ENCODE measurements at regions not wholly inside any gene's neighbourhood (a gene's known extent, or its start where the extent isn't known, plus 50 kb on each side); places are given as distances from the start of the nearest gene placed in this dataset.

- no peaks in the 10 kb centered on the region for H3K27me3 ChIP-seq (ENCODE audit: control insufficient read depth, insufficient read depth, low read length)
- no peaks in the 10 kb centered on the region for H3K9me3 ChIP-seq (ENCODE audit: control insufficient read depth, insufficient read depth, low read depth, low read length)
- no peak overlapping the region for H3K27ac ChIP-seq (ENCODE audit: low read depth, low read length)
Measured at GRCh38 chr5:126098330-126099017, 324.7 kb upstream of the GRAMD2B start.

DNA sequence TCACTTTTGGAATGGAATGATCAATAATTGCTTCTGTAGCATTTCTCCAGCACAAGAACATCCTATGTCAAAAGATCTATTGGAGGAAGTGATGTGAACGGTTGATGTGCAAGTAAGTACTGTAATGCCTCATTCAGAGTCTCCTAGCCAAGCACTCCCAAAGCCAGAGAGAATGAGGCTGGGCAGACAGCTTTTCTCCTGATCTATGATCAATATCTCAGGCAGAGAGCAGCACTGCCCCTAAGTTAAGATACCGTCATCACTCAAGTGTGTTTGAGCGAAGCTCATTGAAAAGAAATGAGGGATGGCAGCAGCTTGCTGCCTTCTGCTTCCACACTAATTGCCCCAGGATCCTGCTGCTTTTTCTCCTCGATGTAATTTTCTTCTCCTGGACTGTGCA, 324.1 kb upstream of the GRAMD2B start:
- no peak overlapping the region for H3K9ac ChIP-seq (ENCODE audit: low read length)
- H3K4me3 ChIP-seq (ENCODE audit: low read depth, low read length), result no peak overlapping the region
- H3K27me3 ChIP-seq (ENCODE audit: control insufficient read depth, insufficient read depth, low read length), result no peaks in the 10 kb centered on the region
- H3K36me3 ChIP-seq (ENCODE audit: control insufficient read depth, insufficient read depth, low read length), result no peaks in the 10 kb centered on the region
- H3K27ac ChIP-seq (ENCODE audit: low read depth, low read length), result no peak overlapping the region
- H3K4me1 ChIP-seq (ENCODE audit: control insufficient read depth, insufficient read depth, low read length), result no peaks in the 10 kb centered on the region
- no peaks in the 10 kb centered on the region for H3K9me3 ChIP-seq (ENCODE audit: control insufficient read depth, insufficient read depth, low read depth, low read length)

More at GRCh38 chr5:126098330-126099017, 324.7 kb upstream of the GRAMD2B start:
- no peak overlapping the region for H3K4me3 ChIP-seq (ENCODE audit: low read depth, low read length)
- no peaks in the 10 kb centered on the region for H3K36me3 ChIP-seq (ENCODE audit: control insufficient read depth, insufficient read depth, low read length)
- H3K4me1 ChIP-seq (ENCODE audit: control insufficient read depth, insufficient read depth, low read length), result no peaks in the 10 kb centered on the region
- H3K9ac ChIP-seq (ENCODE audit: low read length), result no peak overlapping the region

- no peaks in the 10 kb centered on the region for H3K9me3 ChIP-seq (ENCODE audit: control insufficient read depth, insufficient read depth, low read depth, low read length)
- H3K27me3 ChIP-seq (ENCODE audit: control insufficient read depth, insufficient read depth, low read length), result no peaks in the 10 kb centered on the region
- H3K4me1 ChIP-seq (ENCODE audit: control insufficient read depth, insufficient read depth, low read length), result no peaks in the 10 kb centered on the region
- H3K27ac ChIP-seq (ENCODE audit: low read depth, low read length), result no peak overlapping the region
- no peak overlapping the region for H3K9ac ChIP-seq (ENCODE audit: low read length)
- no peak overlapping the region for H3K4me3 ChIP-seq (ENCODE audit: low read depth, low read length)
- H3K36me3 ChIP-seq (ENCODE audit: control insufficient read depth, insufficient read depth, low read length), result no peaks in the 10 kb centered on the region
Measured at GRCh38 chr5:126100767-126101166, 322.4 kb upstream of the GRAMD2B start.

- Histone ChIP-seq H3K4me1 (ENCODE audit: control insufficient read depth, insufficient read depth, low read length) (no peaks in the 10 kb centered on the region; the same call in 1 of the 2 replicates), H3K9ac (ENCODE audit: low read length) (no peak overlapping the region), H3K4me3 (ENCODE audit: low read depth, low read length) (no peak overlapping the region), H3K9me3 (ENCODE audit: control insufficient read depth, insufficient read depth, low read depth, low read length) (no peaks in the 10 kb centered on the region), H3K27me3 (ENCODE audit: control insufficient read depth, insufficient read depth, low read length) (no peaks in the 10 kb centered on the region), H3K27ac (ENCODE audit: low read depth, low read length) (no peak overlapping the region), H3K36me3 (ENCODE audit: control insufficient read depth, insufficient read depth, low read length) (no peaks in the 10 kb centered on the region)
Measured at GRCh38 chr5:126101901-126102300, 321.3 kb upstream of the GRAMD2B start.

GRCh38 chr5:126103050-126103449, 320.2 kb upstream of the GRAMD2B start:
- H3K4me3 ChIP-seq (ENCODE audit: low read depth, low read length), result no peak overlapping the region
- H3K4me1 ChIP-seq (ENCODE audit: control insufficient read depth, insufficient read depth, low read length), result no peaks in the 10 kb centered on the region; the same call in 1 of the 2 replicates

DNA sequence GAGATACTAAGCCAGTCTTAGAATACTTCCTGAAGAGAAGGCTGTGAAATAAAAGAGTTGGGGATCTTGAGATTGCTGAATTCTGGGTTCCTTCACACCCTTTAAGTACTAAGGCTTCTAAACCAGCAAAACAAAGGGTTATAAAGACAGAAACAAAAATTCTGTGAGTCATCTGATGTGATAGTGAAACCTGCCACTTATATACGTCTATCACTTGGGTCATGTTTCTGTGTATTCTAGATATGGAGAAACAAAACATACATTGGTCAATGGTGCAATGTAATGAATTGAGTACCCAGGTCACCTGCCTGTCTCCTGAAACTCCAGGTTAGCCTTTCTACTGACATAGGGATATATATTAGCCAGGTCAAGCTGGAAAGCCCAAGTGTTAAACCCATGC, 319.3 kb upstream of the GRAMD2B start:
- Histone ChIP-seq H3K9me3 (ENCODE audit: control insufficient read depth, insufficient read depth, low read depth, low read length) (no peaks in the 10 kb centered on the region), H3K36me3 (ENCODE audit: control insufficient read depth, insufficient read depth, low read length) (no peaks in the 10 kb centered on the region), H3K9ac (ENCODE audit: low read length) (no peak overlapping the region), H3K4me3 (ENCODE audit: low read depth, low read length) (no peak overlapping the region), H3K27me3 (ENCODE audit: control insufficient read depth, insufficient read depth, low read length) (no peaks in the 10 kb centered on the region), H3K4me1 (ENCODE audit: control insufficient read depth, insufficient read depth, low read length) (peaks cover 6% of the 10 kb centered on the region), H3K27ac (ENCODE audit: low read depth, low read length) (no peak overlapping the region)

More at GRCh38 chr5:126103050-126103449, 320.2 kb upstream of the GRAMD2B start:
- Histone ChIP-seq H3K27ac (ENCODE audit: low read depth, low read length) (no peak overlapping the region), H3K9me3 (ENCODE audit: control insufficient read depth, insufficient read depth, low read depth, low read length) (no peaks in the 10 kb centered on the region), H3K9ac (ENCODE audit: low read length) (no peak overlapping the region), H3K36me3 (ENCODE audit: control insufficient read depth, insufficient read depth, low read length) (no peaks in the 10 kb centered on the region), H3K27me3 (ENCODE audit: control insufficient read depth, insufficient read depth, low read length) (no peaks in the 10 kb centered on the region)

DNA sequence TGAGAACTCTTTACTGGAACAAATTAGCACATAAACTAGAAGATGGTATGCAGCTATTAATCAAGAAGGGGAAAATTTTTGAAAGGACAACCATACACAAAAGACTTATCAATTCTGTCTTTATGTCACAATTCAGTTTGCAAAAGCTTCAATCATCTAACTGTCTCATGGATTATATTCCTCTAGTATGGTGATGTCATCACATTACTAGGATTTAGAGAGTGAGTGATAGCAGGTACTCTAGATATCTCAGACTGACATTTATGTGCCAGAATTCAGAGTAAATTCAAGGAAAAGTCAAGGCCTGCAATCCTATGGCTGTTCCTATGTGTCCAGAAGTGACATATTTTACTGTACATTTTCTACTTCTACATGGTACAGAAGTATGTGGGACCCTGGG, 318.9 kb upstream of the GRAMD2B start:
- Histone ChIP-seq H3K36me3 (ENCODE audit: control insufficient read depth, insufficient read depth, low read length) (no peaks in the 10 kb centered on the region), H3K9me3 (ENCODE audit: control insufficient read depth, insufficient read depth, low read depth, low read length) (no peaks in the 10 kb centered on the region), H3K4me3 (ENCODE audit: low read depth, low read length) (no peak overlapping the region), H3K27me3 (ENCODE audit: control insufficient read depth, insufficient read depth, low read length) (no peaks in the 10 kb centered on the region), H3K27ac (ENCODE audit: low read depth, low read length) (no peak overlapping the region), H3K9ac (ENCODE audit: low read length) (no peak overlapping the region), H3K4me1 (ENCODE audit: control insufficient read depth, insufficient read depth, low read length) (peaks cover 9% of the 10 kb centered on the region)

- no peak overlapping the region for H3K27ac ChIP-seq (ENCODE audit: low read depth, low read length)
- no peak overlapping the region for H3K4me3 ChIP-seq (ENCODE audit: low read depth, low read length)
- H3K9me3 ChIP-seq (ENCODE audit: control insufficient read depth, insufficient read depth, low read depth, low read length), result no peaks in the 10 kb centered on the region
- H3K9ac ChIP-seq (ENCODE audit: low read length), result no peak overlapping the region
- no peaks in the 10 kb centered on the region for H3K36me3 ChIP-seq (ENCODE audit: control insufficient read depth, insufficient read depth, low read length)
- H3K27me3 ChIP-seq (ENCODE audit: control insufficient read depth, insufficient read depth, low read length), result no peaks in the 10 kb centered on the region
- peaks cover 9% of the 10 kb centered on the region for H3K4me1 ChIP-seq (ENCODE audit: control insufficient read depth, insufficient read depth, low read length)
Measured at GRCh38 chr5:126104951-126105350, 318.3 kb upstream of the GRAMD2B start.

DNA sequence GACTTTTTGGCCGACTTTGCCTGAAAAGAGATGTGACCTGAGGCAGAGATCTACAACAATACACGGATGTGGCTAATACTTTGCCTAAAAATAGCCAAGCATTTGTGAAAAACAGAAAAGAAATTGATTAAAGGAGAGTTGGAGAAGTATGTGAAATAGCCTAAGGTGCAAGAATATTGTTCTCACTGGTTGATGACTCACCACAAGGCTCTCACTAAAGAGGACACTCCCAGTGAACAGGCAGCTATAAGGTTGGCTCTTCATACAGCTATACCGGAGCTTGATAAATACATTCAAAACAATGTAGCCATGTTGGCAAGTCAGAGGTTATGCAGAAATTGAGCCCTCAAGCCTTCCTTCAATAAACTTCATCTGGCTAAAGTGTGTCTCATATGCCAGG, 317.2 kb upstream of the GRAMD2B start:
- no peak overlapping the region for H3K27ac ChIP-seq (ENCODE audit: low read depth, low read length)
- peaks cover 14% of the 10 kb centered on the region for H3K4me1 ChIP-seq (ENCODE audit: control insufficient read depth, insufficient read depth, low read length)

GRCh38 chr5:126107381-126107780, 315.8 kb upstream of the GRAMD2B start:
- no peak overlapping the region for H3K4me3 ChIP-seq (ENCODE audit: low read depth, low read length)
- H3K27ac ChIP-seq (ENCODE audit: low read depth, low read length), result no peak overlapping the region
- H3K9ac ChIP-seq (ENCODE audit: low read length), result no peak overlapping the region
- peaks cover 7% of the 10 kb centered on the region for H3K9me3 ChIP-seq (ENCODE audit: control insufficient read depth, insufficient read depth, low read depth, low read length)
- no peaks in the 10 kb centered on the region for H3K36me3 ChIP-seq (ENCODE audit: control insufficient read depth, insufficient read depth, low read length)
- peaks cover 14% of the 10 kb centered on the region for H3K4me1 ChIP-seq (ENCODE audit: control insufficient read depth, insufficient read depth, low read length)
- no peaks in the 10 kb centered on the region for H3K27me3 ChIP-seq (ENCODE audit: control insufficient read depth, insufficient read depth, low read length)

More for the DNA sequence above, 317.2 kb upstream of the GRAMD2B start:
- Histone ChIP-seq H3K27me3 (ENCODE audit: control insufficient read depth, insufficient read depth, low read length) (no peaks in the 10 kb centered on the region), H3K9ac (ENCODE audit: low read length) (no peak overlapping the region), H3K36me3 (ENCODE audit: control insufficient read depth, insufficient read depth, low read length) (no peaks in the 10 kb centered on the region), H3K4me3 (ENCODE audit: low read depth, low read length) (no peak overlapping the region), H3K9me3 (ENCODE audit: control insufficient read depth, insufficient read depth, low read depth, low read length) (no peaks in the 10 kb centered on the region)

DNA sequence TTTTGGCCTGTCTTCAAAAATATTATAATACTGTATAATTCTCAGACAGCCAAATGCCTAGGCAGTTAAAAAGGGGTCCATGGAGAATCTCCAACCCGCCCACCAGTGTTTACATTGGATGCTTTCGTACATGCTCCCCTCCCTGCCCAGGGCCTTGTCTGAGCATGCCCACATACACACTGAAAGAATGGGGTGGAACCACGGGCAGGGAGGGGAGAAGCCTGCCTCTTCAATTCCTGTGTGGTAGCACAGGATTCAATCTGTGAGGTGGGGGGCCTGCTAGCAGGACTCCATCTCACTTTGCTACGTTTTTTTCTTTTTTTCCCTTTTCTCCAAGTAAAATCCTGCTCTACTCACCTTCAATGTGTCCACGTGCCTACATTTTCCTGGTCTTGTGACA, 314.7 kb upstream of the GRAMD2B start:
- Histone ChIP-seq H3K27me3 (ENCODE audit: control insufficient read depth, insufficient read depth, low read length) (no peaks in the 10 kb centered on the region), H3K4me1 (ENCODE audit: control insufficient read depth, insufficient read depth, low read length) (peaks cover 14% of the 10 kb centered on the region), H3K4me3 (ENCODE audit: low read depth, low read length) (no peak overlapping the region), H3K9me3 (ENCODE audit: control insufficient read depth, insufficient read depth, low read depth, low read length) (peaks cover 16% of the 10 kb centered on the region), H3K27ac (ENCODE audit: low read depth, low read length) (peak overlapping the region; percentile 78), H3K9ac (ENCODE audit: low read length) (no peak overlapping the region), H3K36me3 (ENCODE audit: control insufficient read depth, insufficient read depth, low read length) (no peaks in the 10 kb centered on the region)

Data from HUES6 (cell line).